Cerebellar nuclear complex (tissue), 1 donor: ENCODE measurements at regions not wholly inside any gene's neighbourhood (a gene's known extent, or its start where the extent isn't known, plus 50 kb on each side); places are given as distances from the start of the nearest gene placed in this dataset.
"Not testable (repeated sequence)": the region's sequence is repeated elsewhere in the genome, so short reads cannot be mapped to it uniquely, and the experiment has no call there.

Experiments
- DNase-seq, 2 experiments: peaks; one replicate each; lab custom pipeline; 2025; lab: John Stamatoyannopoulos, UW

DNA sequence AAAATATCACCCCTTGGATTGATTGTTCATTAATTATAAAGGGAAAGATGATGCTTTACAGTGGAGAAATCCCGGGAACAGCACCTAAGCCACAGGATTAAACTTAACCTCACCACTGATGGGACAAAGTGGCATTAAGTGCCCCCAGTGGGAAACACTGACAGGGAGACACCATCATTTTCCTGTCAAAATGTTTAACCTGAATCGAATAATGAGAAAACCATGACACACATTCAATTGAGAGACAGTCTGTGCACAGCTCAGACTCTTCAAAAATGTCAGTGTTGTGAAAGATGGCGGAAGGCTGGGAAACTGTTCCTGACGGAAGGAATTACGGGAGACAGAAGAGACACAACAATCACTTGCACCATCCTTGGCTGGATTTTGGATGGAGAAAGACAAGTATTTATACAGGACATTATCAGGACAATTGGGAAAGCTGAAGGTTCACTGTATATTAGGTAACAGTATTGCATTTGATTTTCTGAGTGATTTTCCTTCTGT is 111.8 kb upstream of the ASB18 start:
- no peak for DNase-seq

DNA sequence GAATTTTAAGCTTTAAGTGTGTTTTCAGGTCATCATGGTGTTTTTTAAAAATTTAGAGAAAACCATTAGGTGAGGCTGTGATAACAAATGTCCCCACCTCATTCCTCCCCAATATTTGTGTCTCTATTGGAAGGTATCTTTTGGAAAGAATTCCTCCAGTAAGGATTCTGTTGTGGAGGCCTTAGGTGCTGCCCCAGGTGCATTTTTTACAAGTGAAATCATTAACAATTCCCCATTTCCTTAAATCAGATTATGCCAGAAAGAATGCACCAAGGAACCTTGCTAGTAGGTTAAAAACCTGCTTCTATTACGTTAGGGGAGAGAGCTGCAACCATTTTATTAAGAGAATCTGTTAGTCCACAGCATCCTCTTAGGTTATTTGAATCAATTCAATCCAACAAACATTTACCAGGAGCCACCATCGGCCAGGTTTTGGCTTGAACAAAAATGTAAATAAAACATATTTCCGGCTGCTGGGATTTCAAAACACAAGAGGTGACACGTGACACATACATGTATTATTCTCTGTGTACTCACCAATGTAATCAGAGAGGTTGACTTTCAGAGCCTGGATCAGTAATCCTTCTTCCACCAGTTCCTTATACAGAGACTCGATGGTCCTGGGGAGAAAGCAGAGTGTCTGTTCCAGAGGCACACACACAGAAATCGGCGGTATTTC is 112.5 kb upstream of the ASB18 start:
- DNase-seq, result no peak

DNA sequence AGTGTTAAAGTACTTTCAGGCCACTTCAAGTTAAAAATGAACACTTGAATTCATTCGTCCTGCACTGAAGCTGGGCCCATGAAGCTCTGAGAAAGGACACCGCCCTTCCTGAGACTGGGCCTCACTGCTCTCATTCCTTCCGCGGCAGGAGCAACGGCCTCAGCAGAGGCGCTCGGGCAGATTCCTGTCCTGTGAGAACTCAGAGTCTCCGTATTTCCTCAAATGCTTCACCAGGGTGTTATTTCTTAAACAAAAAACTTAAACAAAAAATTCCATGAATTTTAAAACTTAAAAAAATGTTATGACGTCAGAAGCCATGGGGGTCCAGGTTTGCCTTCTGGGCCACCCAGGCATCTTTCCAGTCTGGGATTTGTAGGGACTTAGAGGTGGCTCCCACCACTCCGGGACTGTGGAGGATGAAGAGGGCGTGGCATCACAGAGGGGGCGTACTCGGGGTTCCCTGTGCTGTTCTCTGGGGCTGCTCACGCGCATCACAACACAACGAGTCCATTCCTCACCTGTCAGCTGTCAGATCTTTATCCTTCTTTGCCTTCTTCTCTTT is 115.9 kb upstream of the ASB18 start:
- no peak for DNase-seq

DNA sequence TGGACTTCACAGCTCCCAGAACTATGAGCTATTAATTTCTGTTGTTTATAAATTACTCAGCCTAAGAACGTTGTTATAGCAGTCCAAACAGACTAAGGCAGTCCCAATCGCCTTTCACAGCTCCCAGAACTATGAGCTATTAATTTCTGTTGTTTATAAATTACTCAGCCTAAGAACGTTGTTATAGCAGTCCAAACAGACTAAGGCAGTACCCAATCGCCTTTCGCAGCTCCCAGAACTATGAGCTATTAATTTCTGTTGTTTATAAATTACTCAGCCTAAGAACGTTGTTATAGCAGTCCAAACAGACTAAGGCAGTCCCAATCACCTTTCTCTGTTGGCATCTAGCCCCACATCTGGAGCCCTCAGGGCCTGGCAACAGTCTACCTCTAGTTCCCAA is 117.0 kb upstream of the ASB18 start:
- DNase-seq, result not testable (repeated sequence)

DNA sequence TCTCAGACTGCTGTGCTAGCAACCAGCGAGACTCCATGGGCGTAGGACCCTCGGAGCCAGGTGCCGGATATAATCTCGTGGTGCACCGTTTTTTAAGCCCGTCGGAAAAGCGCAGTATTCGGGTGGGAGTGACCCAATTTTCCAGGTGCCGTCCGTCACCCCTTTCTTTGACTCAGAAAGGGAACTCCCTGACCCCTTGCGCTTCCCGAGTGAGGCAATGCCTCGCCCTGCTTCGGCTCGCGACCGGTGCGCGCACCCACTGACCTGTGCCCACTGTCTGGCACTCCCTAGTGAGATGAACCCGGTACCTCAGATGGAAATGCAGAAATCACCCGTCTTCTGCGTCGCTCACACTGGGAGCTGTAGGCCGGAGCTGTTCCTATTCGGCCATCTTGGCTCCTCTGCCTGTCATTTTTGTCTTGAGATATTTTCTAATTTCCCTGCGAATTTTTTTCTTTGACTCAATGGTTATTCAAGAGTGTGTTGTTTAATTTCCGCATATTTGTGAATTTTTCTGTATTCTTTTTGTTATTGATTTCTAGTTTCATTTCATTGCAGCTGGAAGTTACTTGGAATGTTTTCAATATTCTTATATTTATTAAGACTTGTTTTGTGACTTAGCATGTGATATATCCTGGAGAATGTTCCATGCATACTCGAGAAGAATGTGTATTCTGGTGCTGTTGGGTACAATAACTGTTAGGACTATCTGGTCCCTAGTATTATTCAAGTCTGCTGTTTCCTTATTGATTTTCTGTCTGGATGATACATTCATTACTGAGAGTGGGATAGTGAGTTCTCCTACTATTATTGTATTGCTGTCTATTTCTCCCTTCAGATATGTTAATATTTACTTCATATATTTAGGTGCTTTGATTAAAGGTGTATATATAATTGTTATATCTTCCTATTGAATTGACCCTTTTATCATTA is 125.3 kb upstream of the ASB18 start:
- not testable (repeated sequence) for DNase-seq

DNA sequence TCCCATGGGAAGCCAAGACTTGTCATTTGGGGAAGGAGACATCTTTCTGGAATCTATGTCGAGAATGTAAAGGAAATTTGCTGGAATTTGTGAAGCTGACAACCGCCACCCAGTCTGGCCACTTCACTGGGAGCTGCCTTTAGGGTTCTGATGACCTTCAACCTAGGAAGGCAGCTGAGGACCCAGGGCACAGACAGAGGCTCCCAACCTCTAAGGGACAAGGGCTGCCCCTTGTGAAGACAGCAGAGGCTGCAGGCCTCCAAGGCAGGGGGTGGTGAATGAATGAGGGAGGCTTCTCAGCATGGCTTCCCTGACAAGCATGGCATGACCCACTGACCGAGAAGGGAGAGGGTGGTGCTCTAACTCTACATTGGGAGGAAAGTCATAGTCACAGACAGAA is 128.9 kb upstream of the ASB18 start:
- DNase-seq, result no peak

DNA sequence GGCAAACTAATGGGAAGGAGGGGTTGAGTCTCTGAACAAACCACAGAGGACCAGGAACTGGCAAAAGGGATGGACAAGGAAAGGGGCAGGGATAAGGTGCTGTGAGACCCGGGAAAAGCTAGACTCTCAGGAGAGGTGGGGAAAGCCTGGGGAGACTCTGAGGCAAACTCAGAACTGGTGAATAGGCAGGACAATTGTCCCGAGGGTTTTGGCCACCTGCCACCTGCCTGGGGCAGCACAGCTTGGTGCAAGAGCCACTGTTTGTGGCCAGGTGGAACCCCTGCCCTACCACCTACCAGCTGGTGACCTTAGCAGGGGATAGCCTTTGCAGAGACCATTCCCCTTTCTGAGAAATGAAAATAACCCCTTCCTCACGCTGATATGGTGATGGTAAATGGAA is 129.4 kb upstream of the ASB18 start:
- DNase-seq, result no peak

DNA sequence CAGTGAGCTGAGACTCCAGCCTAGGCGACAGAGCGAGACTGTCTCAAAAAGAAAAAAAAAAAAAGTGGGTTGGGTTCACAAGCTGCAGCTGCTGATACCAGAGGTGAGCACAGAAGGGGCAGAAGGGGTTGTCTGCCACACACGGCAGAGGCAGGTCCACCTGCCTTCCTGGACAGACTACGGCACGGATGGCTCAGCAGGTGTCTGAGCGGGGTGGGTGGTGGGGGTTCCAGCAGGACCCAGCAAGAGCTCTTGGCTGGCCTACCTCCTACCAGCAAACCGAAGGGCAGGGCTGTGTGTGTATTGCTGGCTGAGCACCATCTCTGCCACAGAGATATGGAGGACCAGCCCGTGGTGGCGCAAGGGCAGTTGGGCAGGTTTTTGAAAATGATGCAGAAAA is 130.4 kb upstream of the ASB18 start:
- DNase-seq, result no peak

DNA sequence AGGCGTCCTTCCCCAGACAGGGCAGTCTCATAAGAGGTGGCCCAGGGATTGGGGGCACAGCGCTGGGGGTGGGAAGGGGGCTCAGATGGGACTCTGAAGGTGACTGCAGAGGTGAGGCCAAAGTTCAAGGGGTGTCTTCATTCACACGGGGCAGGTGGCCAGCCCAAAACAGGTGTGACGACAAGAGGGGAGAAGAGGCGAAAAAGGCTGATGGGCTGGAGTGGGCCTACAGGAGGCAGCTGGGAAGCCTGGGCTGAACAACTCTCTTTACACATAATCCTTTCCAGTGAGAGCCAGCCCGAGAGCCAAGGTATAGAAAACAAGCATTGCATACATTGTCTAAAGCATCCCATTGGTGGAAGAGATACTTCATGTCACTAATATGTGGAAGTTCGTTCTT is 130.9 kb upstream of the ASB18 start:
- DNase-seq, result no peak

DNA sequence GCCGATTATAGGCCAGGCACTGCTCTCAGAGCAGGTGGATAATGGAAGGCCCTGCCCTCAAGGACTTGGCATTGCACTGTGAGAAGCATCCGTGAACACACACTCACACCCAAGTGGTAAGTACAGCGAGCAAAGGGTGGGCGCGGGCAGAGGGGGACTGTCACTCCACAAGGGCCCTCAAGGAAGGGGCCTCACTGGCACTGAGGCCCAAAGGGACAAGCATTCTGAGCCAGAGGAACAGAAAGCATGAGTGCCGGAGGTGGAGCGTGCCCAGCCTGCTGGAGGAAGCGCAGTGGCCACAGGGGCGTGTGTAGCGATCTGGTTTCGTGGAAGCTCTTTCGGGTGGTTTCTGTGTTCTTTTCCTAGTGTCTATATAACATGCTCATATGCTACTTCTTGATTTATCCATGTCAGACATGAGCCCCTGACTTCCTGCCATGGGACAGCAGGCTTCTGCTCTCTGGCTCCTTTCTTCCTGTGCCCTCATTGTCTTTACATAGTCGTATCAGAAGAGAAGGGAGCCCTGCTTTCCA is 132.7 kb upstream of the ASB18 start:
- no peak for DNase-seq

DNA sequence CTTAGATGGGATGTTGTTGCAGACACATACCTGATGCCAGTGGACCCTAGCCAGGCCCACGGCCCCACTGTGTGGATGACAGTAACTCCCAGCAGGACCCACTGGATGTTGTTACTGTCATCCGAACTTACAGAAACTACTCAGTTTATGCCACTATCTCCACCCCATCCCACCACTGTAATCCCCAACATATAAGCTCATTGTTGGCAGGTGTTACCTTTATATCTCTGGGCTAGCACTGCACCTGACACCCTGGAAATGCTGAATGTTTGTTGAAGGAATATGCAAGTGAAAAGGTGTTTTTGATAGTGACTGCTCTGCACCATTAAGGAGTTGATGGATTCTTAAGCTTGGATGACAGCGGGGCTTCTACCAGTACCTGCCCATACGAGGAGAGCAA is 133.5 kb upstream of the ASB18 start:
- no peak for DNase-seq

DNA sequence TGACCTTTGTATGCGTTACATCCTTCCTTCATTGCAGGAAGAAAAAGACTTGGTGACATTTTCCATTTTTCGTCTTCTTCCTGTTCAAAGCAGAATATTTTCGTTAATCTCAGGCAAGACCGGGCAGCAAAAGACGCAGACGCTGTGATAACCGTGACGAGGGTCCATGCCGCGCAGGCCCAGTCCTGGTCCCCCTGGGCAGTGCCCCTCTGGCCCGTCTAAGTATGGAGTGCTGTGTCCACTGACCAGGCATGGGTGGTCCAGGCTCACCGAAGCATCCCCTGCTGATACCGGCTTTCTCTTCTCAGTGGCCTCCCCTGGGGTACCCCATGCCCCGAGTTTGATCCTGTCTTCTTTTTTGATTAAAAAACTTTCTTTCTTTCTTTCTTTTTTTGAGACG is 135.2 kb upstream of the ASB18 start:
- no peak for DNase-seq

DNA sequence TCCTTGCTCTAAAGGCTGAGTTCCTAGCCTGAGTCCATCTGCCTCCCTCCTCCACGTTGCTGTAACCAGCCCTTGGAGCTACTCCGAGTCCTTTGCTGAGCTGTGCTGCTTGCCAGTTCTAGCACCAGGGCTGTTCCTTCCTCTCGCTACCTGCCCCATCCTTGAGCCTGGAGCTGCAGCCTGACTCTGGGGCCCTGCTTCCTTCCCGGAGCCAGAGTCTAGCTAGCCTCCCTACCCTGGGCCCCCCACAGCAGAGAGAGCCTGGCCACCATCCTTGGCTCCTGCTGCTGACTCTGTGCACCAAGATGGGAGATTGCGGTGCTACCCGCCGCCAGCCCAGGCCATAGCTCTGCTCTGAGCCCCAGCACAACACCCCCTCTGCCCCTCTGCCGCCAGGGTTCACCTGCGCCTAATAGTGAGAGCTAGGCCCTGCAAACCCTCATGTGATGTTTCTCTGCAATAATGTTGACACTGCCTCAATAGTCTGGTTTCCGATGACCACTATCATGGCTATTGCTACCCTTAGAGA is 135.9 kb upstream of the ASB18 start:
- no peak for DNase-seq

DNA sequence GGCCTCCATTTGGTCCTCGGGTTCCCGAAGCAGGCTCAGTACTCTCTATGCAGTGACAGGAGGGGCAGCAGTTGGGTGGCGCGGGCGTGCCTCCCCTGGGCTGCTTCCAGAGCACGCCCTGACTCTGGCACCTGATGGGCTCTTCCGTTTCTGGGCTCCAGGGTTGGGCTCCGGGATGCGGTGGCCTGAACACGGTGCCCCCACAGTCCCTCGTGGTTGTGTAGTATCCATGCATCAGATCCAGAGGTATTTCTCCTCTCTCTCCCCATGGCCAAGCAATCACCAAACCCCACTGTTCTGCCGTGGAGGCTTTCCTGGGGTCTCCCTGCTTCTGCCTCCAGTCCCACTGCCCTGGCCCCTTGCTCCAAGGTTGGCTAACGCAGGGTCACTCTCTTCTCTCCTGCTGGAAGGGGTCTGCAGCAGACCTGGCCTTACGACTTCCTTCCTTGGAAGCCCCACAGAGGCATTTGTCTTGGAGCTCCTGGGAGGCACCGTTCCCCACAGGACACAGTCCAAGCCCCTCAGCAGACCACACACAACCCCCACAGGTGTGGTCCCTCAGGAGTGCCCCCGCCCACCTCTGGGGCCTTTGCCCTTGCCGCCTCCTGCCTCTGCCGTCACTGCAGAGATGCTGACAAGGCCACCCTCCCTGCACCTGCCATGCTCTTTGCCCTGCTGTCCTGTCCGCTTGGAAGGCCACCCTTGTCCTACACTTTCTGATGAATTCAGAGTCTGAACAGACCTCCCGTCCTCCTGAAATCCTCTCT is 136.6 kb upstream of the ASB18 start:
- no peak for DNase-seq

DNA sequence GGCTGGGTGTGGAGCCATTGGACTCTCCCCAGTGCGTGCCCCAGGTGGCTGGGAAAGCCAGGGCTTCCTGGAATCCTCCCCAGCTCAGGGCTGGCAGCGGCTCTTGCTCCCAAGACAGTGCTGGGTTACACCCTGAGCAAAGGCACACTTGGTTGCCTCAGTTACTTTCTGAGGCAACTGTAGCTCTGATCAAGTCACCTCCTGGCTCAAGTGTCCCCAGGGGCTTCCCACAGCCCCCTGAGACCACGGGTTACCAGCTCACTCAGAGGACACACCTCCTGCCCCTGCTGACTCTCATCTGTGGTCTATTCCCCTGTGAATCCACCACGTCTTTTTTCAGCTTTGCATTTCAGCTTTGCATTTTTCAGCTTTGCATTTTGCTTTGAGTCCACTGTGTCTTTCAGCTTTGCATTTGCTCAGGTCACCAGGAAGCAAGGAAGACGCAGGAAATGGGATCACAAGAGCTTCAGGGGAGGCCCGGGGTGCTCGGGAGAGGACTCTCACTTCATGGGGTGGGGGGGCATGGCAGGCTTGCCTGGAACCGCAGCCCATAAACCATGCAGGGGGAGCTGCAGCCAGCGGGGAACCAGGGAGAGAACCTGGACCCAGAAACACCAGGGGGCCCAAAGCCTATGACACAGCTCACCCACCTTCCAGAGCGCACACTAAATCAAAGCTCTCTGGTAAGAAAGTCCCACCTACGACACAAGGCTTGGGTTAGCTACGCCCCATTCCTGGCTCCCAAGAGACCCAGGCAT is 138.0 kb upstream of the ASB18 start:
- no peak for DNase-seq

DNA sequence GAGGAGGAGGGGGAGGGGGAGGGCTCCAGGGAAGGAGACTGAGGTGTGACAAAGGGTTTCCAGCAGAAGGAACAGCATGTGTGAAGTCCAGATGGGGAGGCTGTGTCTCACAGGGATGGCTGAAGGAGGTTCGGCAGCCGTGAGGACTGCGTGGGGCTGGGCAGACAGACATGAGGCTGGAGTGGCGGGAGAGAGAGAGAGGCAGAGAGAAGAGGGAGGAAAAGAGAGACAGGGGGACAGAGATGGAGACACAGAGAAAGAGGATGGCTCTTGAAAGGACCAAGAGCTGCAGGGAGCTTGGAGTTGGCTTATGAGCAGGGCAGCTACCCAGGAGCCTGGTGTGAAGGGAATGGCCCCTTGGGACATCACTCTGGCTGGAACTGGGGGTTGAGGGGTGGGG is 138.9 kb upstream of the ASB18 start:
- no peak for DNase-seq

DNA sequence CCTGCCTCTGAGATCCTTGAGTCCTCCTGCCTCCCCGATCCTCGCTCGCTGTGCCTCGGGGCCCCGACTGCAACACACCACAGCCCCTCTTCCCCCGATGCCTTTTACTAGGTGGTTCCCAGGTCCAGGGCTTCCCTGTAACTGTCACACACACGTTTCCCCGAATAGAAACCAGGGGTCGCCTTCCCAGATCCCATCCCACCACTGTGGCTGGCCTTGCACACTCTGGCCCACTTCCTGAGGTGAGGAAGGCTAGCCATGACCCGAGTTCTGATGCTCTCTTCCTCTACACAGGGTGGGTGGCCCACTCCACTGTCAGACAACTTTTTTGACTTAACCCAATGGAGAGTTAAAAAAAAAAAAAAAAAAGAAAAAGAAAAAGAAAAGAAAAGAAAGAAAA is 139.6 kb upstream of the ASB18 start:
- DNase-seq, result no peak

DNA sequence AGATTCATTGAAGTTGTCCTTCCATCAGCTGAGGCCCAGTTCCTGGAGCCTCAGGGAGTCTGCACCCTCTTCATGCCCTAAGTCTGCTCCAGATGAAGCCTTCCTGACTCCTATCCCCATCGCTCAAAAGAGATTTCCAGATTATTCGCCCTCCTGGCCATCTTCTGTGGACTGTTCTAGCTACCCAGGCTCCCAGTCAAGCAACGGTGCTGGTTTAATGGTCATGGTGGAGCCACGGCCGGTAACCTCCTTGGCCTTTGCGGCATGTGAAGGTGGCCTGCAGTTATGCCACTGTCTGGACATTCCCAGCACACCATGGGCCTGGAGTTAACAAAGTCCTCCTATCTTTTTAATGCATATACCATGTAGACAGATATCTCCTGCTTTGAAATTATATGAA is 140.1 kb upstream of the ASB18 start:
- no peak for DNase-seq

DNA sequence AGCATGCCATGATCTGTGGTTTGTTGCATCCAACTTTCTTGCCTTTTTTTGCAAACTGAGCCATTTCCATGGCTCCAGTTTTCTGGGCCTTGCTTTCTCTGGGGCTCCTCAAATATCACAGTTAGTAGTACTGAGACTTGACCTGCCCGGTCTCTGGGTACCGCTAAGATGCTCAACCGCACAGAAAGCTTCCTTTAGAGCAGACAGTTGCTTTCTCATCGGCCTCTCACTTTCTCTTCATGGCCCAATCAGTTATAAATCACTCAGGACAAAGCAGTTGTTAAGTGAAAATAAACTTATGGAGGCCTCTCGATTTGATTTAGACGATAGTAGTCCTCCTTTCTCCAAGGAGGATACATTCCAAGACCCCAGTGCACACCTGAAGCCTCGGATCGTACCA is 141.2 kb upstream of the ASB18 start:
- no peak for DNase-seq

DNA sequence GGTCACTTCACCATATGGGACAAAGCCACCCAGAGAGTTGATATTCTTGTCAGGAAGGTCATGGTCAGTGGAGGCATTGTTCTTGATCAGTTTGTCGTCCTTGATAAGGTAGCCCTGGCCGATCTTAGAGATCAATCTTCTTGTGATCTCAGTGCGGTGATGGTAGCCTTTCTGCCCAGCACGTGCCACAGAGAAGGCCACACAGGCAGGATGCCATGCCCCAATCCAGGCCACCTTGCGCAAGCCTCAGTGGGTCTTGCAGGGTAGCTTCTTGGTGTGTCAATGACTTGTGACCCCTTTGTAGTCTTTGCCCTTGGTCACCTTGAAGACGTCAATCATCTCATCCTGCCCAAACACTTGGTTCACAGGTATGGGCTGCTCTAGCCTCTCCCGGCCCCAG is 143.9 kb upstream of the ASB18 start:
- DNase-seq, result no peak

DNA sequence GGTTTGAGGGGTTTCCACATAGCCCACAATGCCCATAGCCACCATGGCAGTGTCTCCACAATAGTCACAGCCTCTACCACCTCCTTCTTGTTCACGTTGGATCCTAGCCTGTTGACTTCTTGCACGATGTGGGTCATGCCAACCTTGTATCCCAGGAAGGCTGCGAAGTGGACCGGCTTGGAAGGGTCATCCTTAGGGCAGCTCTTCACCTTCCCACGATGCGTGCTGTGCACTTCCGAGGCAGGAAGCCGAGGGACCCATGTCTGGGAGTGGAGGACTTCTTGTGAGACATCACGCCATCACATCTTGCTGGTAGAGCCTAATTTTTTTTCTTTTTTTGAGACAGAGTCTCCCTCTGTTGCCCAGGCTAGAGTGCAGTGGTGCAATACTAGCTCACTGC is 144.6 kb upstream of the ASB18 start:
- no peak for DNase-seq
